Stimulated activated CD4-positive, alpha-beta T cell treated with anti-CD3 and anti-CD28 coated beads, Interleukin-15, amount 100 ng/mL, for 1 hour (primary cell): ENCODE measurements at regions not wholly inside any gene's neighbourhood (a gene's known extent, or its start where the extent isn't known, plus 50 kb on each side); places are given as distances from the start of the nearest gene placed in this dataset.

Experiments
- DNase-seq, 2 donors: peaks; one replicate each; pipeline ENCODE4 v3.0.0-alpha.2; 2020; ENCODE audit warnings: low read depth in 1 of 2, low spot score in 1 of 2

DNA sequence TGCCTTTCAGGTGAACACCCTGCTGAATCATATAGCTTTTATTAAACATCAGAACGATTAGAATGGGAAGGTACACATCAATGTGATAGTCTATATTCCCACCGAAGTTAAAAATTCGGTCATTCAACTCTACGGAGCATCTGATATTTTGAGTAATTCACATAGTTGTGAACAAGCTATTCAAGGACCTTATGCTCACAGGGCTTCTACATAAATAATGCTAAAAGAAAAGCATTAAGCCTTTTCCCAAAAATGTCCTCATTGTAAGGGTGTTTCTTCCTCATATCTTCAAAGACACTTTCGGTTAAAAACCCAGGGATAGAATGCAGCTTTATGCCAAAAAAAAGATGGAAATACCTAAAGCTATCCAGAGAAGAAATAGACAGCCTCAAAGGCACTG lies 79.7 kb upstream of the EDNRA start:
- DNase-seq, result no peak

DNA sequence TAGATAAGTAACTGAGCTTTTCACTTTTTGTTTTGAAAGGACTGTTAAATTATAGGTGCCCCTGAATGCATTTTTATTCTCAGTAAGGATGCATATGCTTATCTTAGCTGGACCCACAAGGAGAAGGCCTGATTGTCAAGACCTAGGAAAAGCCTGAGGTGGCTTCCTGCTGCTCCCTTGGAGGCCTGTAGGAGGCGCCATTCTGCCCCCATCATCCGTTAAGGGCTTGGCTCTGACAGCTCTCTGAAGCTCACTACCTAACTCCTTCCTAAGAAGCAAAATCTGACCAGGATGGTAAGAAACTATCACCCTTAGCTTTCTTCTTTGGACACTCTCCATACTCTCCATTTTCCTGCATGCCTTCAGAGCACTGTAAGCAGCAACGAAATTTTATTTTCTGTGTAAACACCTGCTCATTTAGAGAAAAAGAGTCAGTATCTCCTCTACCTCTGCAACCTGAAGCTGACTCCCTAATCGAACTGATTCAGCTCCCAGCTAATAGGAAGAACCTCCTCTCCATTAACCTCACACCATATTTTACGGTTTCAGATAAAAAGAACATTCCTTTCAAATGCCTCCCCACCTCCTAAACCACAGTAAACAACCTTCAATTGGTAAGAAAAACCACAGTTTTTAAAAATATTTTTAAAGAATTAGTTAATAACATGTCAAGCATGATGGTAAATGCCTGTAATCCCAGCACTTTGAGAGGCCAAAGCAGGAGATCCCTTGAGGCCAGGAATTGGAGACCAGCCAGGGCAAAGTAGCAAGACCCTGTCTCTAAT lies 73.4 kb upstream of the EDNRA start:
- no peak for DNase-seq

DNA sequence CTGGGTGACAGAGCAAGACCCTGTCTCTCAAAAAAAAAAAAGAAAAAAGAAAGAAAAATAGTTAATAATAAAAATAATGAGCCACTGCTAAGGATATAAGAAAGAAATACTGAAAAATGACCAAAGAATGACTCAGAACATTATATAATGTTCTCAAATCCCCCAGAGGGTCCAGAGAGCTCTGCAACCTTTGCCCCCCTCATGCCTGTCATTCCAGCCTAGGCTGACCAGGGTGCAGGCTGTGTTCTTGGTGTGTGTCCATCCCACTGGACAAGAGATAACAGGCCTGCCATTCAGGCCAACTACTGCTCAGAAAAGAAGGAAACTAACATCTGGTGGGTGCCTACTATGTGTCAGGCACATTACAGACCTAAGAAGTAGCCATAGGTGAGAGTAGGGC lies 72.7 kb upstream of the EDNRA start:
- DNase-seq, result no peak

DNA sequence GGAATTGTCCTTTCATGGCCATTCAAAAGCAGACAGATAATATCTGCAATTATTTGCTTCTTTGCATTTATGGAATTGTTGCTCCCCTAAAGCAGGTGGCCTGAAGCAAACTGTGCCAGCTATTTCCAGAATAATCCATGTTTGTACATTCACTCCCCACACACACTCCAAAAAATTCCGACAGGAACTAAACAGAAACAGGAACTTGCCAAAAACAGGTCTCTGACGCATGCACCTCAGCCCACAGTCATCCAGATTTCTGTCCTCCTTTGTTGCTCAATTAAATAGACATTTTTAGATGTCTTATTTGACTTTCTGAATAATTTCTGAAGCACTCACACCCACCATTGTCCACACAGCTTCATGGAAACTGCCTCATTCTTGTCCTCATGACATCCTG lies 71.5 kb upstream of the EDNRA start:
- DNase-seq, result no peak

DNA sequence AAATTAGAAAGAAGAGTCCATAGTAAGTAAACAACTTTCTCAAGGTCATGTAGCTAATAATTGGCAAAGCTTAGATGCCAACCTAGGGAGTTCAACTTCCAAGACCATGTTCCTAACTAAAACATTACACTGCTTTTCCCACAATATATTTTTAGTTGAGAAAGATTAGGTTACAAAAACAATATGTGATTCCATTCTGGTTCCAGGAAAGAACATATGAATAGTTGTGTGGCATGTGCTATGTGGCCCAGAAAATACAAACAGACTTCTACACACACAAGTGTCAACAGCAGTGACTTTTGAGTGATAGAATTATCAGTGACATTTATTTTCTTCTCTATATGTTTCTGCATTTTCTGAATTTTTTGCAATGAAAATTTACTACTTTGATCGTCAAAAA lies 62.7 kb upstream of the EDNRA start:
- DNase-seq, result no peak

DNA sequence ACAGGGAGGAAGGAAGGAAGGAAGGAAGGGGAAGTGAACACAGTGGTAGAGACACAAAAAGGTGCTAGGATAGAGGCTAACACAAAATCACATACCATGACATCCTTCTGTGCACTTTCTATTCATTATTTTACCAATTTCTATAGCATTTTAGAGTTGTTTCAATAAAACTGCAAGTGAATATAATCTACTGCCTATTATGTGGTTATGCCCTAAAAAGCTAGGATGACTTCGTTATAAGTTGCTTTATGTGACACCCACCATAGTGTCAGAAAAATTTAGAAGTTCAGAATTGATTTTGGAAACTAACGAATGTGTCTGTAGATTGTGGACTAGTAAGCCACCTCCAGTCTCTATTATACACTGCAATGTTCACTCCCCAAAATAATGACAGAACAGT lies 59.4 kb upstream of the EDNRA start:
- DNase-seq, result no peak

DNA sequence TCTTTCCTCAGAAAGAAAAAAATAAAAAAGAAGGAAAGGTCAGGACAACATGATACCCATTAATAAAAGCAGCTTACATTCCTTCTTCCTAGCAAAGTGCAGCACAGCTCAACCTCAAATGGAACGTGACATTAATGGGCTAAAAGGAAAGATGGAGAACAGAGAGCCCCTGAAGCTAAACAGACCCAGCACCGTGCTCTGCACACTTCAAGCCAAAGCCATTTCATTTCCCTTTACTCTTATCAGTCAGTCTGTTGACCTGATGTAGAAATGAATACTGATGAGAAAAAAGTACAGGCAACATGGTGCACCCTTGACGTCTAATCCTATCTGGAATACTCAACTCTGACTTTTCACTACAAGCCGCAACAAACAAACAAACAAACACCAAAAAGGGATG lies 57.7 kb upstream of the EDNRA start:
- DNase-seq, result no peak

DNA sequence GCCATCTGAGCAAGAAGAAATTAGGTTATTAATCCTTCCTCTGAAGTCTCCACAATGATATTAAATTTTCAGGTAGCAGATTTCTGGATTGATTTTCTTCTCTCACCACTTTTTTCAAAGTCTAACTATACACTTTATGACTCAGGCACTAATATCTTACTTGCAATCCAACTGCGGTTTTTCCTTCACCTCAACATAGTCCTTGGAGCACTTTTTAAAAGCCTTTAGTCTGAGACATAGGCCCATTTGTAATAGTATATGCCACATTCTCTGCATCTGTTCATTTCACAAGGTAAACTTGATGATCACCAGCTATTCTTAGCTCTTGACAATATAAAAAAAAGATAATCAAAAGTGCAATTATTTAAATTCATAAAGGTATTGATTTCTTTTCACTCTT lies 55.9 kb upstream of the EDNRA start:
- no peak for DNase-seq

DNA sequence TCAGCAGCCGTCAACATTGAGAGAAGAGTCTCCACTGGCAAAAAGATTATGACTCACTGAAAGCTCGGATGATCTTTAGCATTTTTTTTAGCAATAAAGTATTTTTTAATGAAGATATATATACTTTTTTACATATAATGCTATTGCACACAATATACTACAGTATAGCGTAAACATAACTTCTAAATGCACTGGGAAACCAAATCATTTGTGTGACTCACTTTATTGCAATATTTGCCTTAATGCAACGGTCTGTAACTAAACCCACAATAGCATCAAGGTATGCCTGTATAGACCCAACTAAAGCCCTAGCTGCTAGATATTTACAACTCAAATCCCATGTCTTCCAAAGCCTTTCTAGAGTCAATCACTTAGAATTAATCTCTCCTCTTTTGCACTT lies 52.3 kb upstream of the EDNRA start:
- no peak for DNase-seq

DNA sequence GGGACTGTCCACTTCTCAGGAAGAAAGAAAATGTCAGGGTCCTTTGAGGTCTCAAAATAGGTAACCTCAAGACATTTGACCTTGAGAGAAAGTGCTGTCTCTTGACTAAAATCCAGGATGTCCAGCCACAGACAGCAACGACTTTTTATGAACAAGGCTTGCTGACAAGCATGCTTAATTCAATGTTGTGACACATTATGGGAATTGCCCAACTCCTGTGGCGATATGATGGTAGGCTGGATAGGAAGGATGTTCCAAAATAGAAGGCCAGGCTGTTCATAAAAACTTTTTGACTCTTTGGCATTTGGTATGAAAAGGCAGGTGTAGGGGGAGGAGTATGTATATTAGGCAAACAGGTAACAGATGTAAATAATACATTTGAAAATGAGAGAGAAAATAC lies 50.8 kb upstream of the EDNRA start:
- DNase-seq, result no peak
